Stimulated activated naive CD4-positive, alpha-beta T cell treated with Interleukin-2 at 50 U/mL for 16 hours (primary cell): ENCODE measurements at regions not wholly inside any gene's neighbourhood (a gene's known extent, or its start where the extent isn't known, plus 50 kb on each side); places are given as distances from the start of the nearest gene placed in this dataset.
"Not testable (repeated sequence)": the region's sequence is repeated elsewhere in the genome, so short reads cannot be mapped to it uniquely, and the experiment has no call there.

Source experiments
- DNase-seq: peaks from one replicate; lab custom pipeline; 2025; lab: John Stamatoyannopoulos, UW

- no peak for DNase-seq
Measured at GRCh38 chr9:87199782-87200181, 252.5 kb upstream of the GAS1 start.

- no peak for DNase-seq
Measured at GRCh38 chr9:87201351-87201751, 254.0 kb upstream of the GAS1 start.

DNA sequence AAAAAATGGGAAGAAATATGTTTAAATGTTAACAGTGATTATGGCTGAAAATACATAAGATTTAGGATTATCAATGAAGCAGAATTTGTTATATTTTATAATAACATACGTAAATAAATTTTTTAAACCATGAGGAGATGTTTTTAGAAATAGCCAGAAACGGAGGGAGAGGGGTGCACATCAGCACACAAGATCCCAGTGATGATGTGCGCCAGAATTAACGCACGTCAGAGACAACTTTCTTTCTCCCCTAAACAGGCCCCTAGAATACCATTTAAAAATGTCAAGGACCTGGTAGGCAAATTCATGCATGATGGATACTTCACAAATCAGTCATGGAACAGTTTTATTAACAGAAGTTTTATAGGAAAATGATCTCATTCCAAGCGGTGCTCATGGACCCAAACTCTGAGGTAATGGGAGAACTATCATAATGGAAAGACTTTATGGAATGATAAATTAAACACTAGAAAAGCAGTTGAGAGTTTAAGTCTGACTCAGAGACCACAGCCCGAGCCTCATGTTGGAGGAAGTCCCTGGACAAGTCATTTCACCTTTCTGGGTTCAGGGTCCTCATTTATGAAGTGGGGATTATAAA, 258.9 kb upstream of the GAS1 start:
- DNase-seq, result no peak

- DNase-seq, result not testable (repeated sequence)
Measured at GRCh38 chr9:87210658-87211057, 263.4 kb upstream of the GAS1 start.

GRCh38 chr9:87211669-87212068, 264.4 kb upstream of the GAS1 start:
- DNase-seq, result no peak

DNA sequence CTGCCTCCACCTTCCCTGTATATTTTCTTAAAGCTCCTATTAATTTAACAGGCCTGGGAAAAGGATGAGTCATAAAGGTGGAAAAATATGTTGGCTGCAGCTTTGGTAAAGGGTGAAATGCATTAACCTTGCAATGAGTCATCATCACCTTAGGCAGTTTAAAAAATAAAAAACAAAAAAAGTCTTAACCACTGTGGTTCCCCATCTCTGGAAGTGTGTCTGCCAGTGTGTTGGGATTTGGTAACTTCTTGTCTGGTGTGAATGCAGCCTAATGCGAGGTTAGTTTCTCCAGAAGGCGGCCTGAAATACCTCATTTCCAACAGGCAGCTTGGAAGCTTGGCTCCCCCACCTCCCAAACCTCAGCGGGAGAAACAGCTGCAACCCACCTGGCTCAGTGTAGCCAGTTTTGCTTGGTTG, 265.3 kb upstream of the GAS1 start:
- no peak for DNase-seq

- DNase-seq, result no peak
Measured at GRCh38 chr9:87213948-87214347, 266.6 kb upstream of the GAS1 start.

DNA sequence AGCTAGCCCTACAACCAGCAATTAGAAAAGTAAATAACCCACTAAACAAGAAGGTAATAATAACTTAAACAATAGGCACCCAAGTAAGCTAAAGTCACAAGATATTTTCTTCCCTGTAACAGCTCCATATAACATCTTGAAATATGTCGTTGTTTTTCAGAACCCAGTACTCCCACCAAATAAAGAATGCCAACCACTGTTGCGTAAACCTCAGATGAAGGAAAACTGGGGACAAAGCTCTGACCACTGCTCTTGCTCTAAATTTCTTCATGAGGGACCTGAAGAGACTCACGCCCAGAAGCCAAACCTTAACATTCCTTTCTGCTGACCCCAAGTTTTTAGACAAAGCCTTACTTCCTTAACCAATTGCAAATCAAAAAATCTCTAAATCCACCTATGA, 267.7 kb upstream of the GAS1 start:
- DNase-seq, result no peak

DNA sequence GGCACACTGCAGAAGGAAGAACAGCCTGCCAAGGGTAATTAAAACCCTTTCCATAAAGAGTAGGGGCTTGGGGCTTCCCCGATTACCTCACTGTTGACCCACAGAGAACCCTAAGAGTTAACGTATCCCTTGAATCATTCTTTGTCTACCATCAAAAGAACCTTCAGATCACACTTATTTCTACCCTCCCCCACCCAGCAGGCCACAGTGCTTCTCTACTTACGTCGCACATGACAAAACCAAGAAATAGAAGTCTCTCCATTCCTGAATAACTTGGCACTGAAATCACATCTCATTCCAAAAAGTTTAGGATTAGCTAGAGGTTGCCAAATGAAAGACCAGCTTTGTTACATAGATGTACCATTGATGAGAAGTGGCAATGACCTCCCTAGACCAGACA, 268.7 kb upstream of the GAS1 start:
- no peak for DNase-seq

GRCh38 chr9:87216897-87217455, 269.7 kb upstream of the GAS1 start:
- DNase-seq, result no peak

DNA sequence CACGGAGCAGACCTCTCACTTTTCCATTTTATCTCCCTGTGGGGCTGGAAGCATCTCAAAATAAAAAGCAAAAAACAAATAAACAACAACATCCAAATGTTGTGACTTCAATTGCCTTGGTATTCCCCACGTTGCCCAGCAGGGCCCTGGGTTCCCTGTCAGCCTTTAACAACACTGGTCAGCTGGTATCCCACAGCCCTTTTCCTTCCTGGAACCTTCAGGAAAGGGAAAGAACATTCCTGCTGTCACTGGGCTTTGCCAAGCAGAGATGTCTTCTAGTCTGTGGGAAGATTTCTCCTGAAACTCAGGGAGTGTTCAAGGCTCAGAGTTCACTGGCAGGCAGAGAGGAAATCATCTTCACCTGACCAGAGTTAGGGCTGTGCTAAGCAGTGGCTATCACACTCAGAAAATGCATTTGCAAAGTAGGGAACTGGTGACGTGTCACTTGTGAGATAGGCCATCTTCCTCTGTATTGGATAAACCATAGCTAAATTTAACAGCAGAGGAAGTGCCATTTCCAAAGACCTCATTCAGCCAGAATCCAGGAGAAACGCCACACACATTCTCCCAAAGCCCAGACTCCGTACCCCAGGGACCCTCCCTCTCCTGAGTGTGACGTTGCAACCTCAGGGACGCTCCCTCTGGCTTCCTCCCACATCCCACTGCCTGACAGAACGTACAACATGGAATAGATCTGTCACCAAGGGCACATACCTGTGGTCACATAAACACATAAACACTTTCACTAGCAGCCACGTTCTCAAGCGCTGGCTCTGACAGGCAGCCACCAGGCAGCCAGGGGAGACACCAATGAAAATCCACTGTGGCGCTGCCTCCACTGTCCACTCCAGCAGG, 274.0 kb upstream of the DAPK1 start:
- DNase-seq, result no peak

DNA sequence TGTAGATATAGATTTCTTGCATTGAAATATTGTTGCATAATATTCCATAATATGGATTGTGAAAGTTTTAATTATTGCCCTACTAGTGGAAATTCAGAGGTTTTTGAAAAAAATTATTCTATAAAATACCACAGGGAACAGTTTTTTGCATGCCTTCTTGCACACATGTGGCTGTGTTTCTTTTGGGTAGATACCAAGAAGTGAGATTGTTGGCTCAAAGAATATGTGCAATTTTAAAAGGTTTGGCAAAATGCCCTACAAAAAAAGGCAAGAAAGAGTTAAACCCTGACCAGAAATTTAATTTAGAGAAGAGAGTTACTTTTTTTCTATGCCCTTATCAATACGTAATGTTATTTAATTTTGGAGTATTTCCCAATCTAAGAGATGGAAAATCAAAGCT, 270.8 kb upstream of the DAPK1 start:
- DNase-seq, result no peak

DNA sequence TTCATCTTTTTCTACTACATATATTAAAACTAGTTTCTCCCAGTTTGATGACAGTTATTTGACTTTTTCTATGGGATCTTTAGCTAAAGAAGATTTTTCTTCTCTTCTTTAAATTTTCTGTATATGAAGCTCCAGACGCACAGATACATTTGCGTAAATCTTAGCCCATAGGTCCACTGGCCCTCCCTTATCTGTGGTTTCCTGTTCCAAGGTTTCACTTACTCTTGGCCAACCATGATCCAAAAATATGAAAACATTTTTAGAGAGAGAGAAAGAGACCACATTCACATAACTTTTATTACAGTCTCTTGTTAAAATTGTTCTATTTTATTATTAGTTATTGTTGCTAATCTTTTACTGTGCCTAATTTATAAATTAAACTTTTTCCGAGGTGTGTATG, 270.2 kb upstream of the DAPK1 start:
- no peak for DNase-seq

DNA sequence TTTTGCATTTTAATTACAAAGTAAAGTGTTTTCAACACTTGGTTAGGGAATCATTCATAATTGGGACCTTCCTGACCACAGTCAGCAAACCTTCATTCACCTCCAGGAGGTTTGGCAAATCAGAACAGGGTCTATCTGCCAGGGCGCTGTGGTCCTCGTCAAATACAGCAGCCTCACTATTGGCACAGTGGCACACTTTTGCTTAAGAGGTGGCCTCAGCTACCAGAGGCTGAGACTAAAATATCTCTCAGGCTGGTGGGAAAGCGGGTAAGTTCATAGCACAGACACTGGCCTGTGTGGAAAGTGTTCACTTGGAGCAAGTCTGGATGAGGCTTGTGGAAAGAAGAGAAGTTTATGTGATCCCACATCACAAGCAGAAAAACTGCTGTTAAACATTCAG, 268.6 kb upstream of the DAPK1 start:
- DNase-seq, result no peak

DNA sequence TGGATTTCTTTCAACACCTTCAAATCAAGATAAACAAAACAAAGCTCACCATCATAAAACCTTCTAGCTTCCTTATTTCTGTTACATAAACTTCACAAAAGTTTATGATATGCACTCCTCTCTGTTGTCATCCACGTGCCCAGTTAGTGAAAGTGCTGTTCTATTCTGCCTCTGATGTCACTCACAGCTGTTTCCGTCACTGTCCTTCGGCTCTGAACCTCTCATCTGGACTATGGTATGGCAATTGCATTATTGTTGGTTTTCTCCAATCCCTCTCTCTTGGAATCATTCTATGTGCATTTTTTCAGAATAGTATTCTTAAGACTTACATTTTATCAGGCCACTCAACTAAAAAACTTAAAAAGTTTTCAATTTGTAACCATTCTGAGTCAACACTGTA, 264.2 kb upstream of the DAPK1 start:
- DNase-seq, result no peak

GRCh38 chr9:87233899-87234455, 263.7 kb upstream of the DAPK1 start:
- no peak for DNase-seq

DNA sequence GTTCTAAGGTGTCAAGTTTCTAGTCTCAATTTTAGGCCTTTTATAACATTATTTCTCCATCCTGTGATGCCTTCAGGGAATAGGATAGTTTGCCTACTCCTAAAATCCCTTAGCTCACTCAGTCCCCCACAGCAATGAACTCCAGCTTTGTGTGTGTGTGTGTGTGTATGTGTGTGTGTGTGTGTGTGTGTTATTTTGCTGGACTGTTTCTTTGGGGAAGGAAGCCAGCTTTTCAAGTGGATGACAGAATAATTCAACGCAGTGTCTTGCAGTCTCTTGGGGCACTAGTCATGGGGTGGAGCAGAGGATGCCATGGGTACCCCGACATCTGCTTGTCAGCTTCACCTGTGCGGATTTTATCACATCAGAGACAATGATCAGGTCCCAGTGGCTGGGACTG, 262.8 kb upstream of the DAPK1 start:
- DNase-seq, result no peak

GRCh38 chr9:87236546-87236945, 261.1 kb upstream of the DAPK1 start:
- no peak for DNase-seq

DNA sequence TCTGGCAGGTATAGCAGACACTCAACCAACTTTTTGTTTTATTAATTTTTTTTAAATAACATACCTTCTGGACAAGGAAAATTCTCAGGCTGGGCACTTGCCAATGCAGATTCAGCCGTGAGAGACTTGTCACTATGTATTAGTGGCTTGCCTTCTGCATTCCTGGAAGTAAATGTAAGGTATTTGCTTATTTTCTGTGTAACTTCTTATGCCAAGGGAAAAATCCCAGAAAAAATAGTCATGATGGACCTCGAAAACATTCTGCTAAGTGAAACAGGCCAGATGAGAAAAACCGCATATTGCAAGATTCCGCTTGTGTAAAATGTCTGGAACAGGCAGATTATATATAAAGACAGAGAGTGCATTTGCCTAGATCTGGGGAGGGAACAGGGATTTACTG, 260.3 kb upstream of the DAPK1 start:
- no peak for DNase-seq

- no peak for DNase-seq
Measured at GRCh38 chr9:87238545-87238944, 259.1 kb upstream of the DAPK1 start.

DNA sequence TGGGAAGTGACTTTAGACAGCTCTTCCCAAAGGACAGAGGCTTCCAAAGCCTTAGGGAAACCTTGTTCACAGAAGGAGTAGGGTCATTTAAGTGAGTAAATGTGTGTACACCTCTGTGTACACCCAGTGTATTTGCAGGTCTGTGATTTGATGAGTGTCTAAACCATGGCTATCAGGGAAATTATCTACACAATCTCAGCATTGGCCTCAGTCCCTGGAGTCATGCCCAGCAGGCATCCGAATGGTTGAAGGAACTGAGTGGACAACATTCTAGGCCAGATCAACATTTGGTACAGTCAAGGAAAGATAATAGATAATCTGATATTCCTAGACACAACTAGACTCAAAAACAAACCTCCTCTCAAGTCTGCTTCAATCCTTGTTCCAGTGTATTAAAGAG, 258.4 kb upstream of the DAPK1 start:
- DNase-seq, result no peak

GRCh38 chr9:87243602-87244001, 254.1 kb upstream of the DAPK1 start:
- DNase-seq, result no peak

GRCh38 chr9:87245271-87245670, 252.4 kb upstream of the DAPK1 start:
- no peak for DNase-seq
